ENCODE measurements at regions not wholly inside any gene's neighbourhood (a gene's known extent, or its start where the extent isn't known, plus 50 kb on each side); places are given as distances from the start of the nearest gene placed in this dataset.

- Histone ChIP-seq H3K27ac (no peak overlapping the region), H3K36me3 (no peaks in the 10 kb centered on the region), H3K9me3 (no peaks in the 10 kb centered on the region), H3K27me3 (no peaks in the 10 kb centered on the region), H3K4me3 (no peak overlapping the region), H3K4me1 (peaks cover 0 to 26% (median 9%) of the 10 kb centered on the region in 12 donors)
- DNase-seq (no peak), ATAC-seq (no peak)
- 96 to 97% (median 97%) methylated on average over 3 of the region's 3 CpGs for WGBS, 4 donors
- intact Hi-C loops (cut with DNase I) = no loop called here
- TF ChIP-seq POLR2A (IDR thresholded peaks at IDR 0.05) (no peak), CTCF (IDR thresholded peaks at IDR 0.05) (no peak)
Observed at GRCh38 chr14:34173916-34174315, 223.0 kb upstream of the EGLN3 start.

GRCh38 chr14:34172550-34173368 is 221.9 kb upstream of the EGLN3 start:
- Histone ChIP-seq H3K36me3 (no peaks in the 10 kb centered on the region), H3K4me1 (peaks cover 0 to 26% (median 9%) of the 10 kb centered on the region in 12 donors), H3K27ac (no peak overlapping the region), H3K9me3 (no peaks in the 10 kb centered on the region), H3K4me3 (no peak overlapping the region), H3K27me3 (no peaks in the 10 kb centered on the region)
- intact Hi-C loops (cut with DNase I) = no loop called here
- 38 to 53% (median 45%) methylated on average over 5 to 6 of the region's 6 CpGs for WGBS, 4 donors
- ATAC-seq = peak in 3 of 4 donors; percentile 26 to 53 (median 45)
- DNase-seq = no peak
- no peak for TF ChIP-seq CTCF (IDR thresholded peaks at IDR 0.05)
- TF ChIP-seq POLR2A (IDR thresholded peaks at IDR 0.05) = no peak

GRCh38 chr14:34172173-34172451 is 221.2 kb upstream of the EGLN3 start:
- no peak overlapping the region for H3K4me3 ChIP-seq
- ATAC-seq (no peak), DNase-seq (no peak)
- no peaks in the 10 kb centered on the region for H3K36me3 ChIP-seq
- 62 to 77% (median 67%) methylated on average over 1 of the region's 1 CpG for WGBS, 4 donors
- intact Hi-C loops (cut with DNase I) = no loop called here
- H3K4me1 ChIP-seq = peaks cover 0 to 26% (median 9%) of the 10 kb centered on the region in 12 donors
- H3K27me3 ChIP-seq = no peaks in the 10 kb centered on the region
- no peaks in the 10 kb centered on the region for H3K9me3 ChIP-seq
- TF ChIP-seq CTCF (IDR thresholded peaks at IDR 0.05) (no peak), POLR2A (IDR thresholded peaks at IDR 0.05) (no peak)
- no peak overlapping the region for H3K27ac ChIP-seq

GRCh38 chr14:34171431-34172172 is 220.7 kb upstream of the EGLN3 start:
- Histone ChIP-seq H3K4me3 (no peak overlapping the region), H3K4me1 (peaks cover 0 to 26% (median 9%) of the 10 kb centered on the region in 12 donors), H3K27ac (no peak overlapping the region), H3K36me3 (no peaks in the 10 kb centered on the region), H3K9me3 (no peaks in the 10 kb centered on the region), H3K27me3 (no peaks in the 10 kb centered on the region)
- no peak for DNase-seq
- TF ChIP-seq CTCF (IDR thresholded peaks at IDR 0.05) (no peak), POLR2A (IDR thresholded peaks at IDR 0.05) (no peak)
- 82 to 91% (median 89%) methylated on average over 8 of the region's 8 CpGs for WGBS, 4 donors
- ATAC-seq = no peak
- intact Hi-C loops (cut with DNase I) = no loop called here

All from heart left ventricle (tissue), 16 donors.